ENCODE measurements at regions not wholly inside any gene's neighbourhood (a gene's known extent, or its start where the extent isn't known, plus 50 kb on each side); places are given as distances from the start of the nearest gene placed in this dataset.

- Histone ChIP-seq H3K9me3 (ENCODE audit: control insufficient read depth, low read length) (peaks cover 2% of the 10 kb centered on the region), H3K9ac (no peak overlapping the region), H3K4me1 (no peaks in the 10 kb centered on the region), H3K27me3 (ENCODE audit: control insufficient read depth, insufficient read depth, low read length) (no peaks in the 10 kb centered on the region), H3K27ac (no peak overlapping the region), H2AFZ (no peak overlapping the region), H3K4me2 (ENCODE audit: low read length) (no peak overlapping the region), H3K36me3 (ENCODE audit: control insufficient read depth, insufficient read depth, low read length) (no peaks in the 10 kb centered on the region), H3K79me2 (no peaks in the 10 kb centered on the region), H3K4me3 (ENCODE audit: low read depth, low read length) (no peak overlapping the region)
- no peak for TF ChIP-seq CTCF (IDR thresholded peaks at IDR 0.05)
These were observed 62.3 kb upstream of the UBE3C start for GRCh38 chr7:157076466-157076865.

GRCh38 chr7:157077021-157077420, 61.7 kb upstream of the UBE3C start:
- Histone ChIP-seq H3K9me3 (ENCODE audit: control insufficient read depth, low read length) (peaks cover 2% of the 10 kb centered on the region), H3K9ac (no peak overlapping the region), H3K4me3 (ENCODE audit: low read depth, low read length) (no peak overlapping the region), H3K27me3 (ENCODE audit: control insufficient read depth, insufficient read depth, low read length) (no peaks in the 10 kb centered on the region), H2AFZ (no peak overlapping the region), H3K36me3 (ENCODE audit: control insufficient read depth, insufficient read depth, low read length) (no peaks in the 10 kb centered on the region), H3K4me1 (no peaks in the 10 kb centered on the region), H3K27ac (no peak overlapping the region), H3K4me2 (ENCODE audit: low read length) (no peak overlapping the region), H3K79me2 (no peaks in the 10 kb centered on the region)
- TF ChIP-seq CTCF (IDR thresholded peaks at IDR 0.05), result no peak

GRCh38 chr7:157077986-157078644, 60.6 kb upstream of the UBE3C start:
- Histone ChIP-seq H2AFZ (peak overlapping the region; percentile 28), H3K27ac (no peak overlapping the region), H3K27me3 (ENCODE audit: control insufficient read depth, insufficient read depth, low read length) (no peaks in the 10 kb centered on the region), H3K9ac (no peak overlapping the region), H3K4me2 (ENCODE audit: low read length) (peak overlapping the region; percentile 19), H3K4me1 (no peaks in the 10 kb centered on the region), H3K79me2 (no peaks in the 10 kb centered on the region), H3K36me3 (ENCODE audit: control insufficient read depth, insufficient read depth, low read length) (no peaks in the 10 kb centered on the region), H3K9me3 (ENCODE audit: control insufficient read depth, low read length) (peaks cover 2% of the 10 kb centered on the region), H3K4me3 (ENCODE audit: low read depth, low read length) (no peak overlapping the region)
- TF ChIP-seq CTCF (IDR thresholded peaks at IDR 0.05), result no peak

GRCh38 chr7:157079116-157079515, 59.6 kb upstream of the UBE3C start:
- TF ChIP-seq CTCF (IDR thresholded peaks at IDR 0.05), result no peak
- no peaks in the 10 kb centered on the region for H3K9me3 ChIP-seq (ENCODE audit: control insufficient read depth, low read length)
- no peaks in the 10 kb centered on the region for H3K79me2 ChIP-seq
- H3K36me3 ChIP-seq (ENCODE audit: control insufficient read depth, insufficient read depth, low read length), result no peaks in the 10 kb centered on the region
- H3K27ac ChIP-seq, result no peak overlapping the region
- no peak overlapping the region for H3K4me3 ChIP-seq (ENCODE audit: low read depth, low read length)
- no peak overlapping the region for H3K4me2 ChIP-seq (ENCODE audit: low read length)
- H3K4me1 ChIP-seq, result no peaks in the 10 kb centered on the region
- H2AFZ ChIP-seq, result no peak overlapping the region
- H3K9ac ChIP-seq, result no peak overlapping the region
- H3K27me3 ChIP-seq (ENCODE audit: control insufficient read depth, insufficient read depth, low read length), result no peaks in the 10 kb centered on the region

GRCh38 chr7:157080111-157080730, 58.5 kb upstream of the UBE3C start:
- TF ChIP-seq CTCF (IDR thresholded peaks at IDR 0.05), result no peak
- H3K9me3 ChIP-seq (ENCODE audit: control insufficient read depth, low read length), result no peaks in the 10 kb centered on the region

More at GRCh38 chr7:157080111-157080730, 58.5 kb upstream of the UBE3C start:
- Histone ChIP-seq H3K79me2 (no peaks in the 10 kb centered on the region), H3K27me3 (ENCODE audit: control insufficient read depth, insufficient read depth, low read length) (no peaks in the 10 kb centered on the region), H3K4me3 (ENCODE audit: low read depth, low read length) (no peak overlapping the region), H3K4me2 (ENCODE audit: low read length) (no peak overlapping the region), H3K4me1 (no peaks in the 10 kb centered on the region), H3K27ac (no peak overlapping the region), H3K36me3 (ENCODE audit: control insufficient read depth, insufficient read depth, low read length) (no peaks in the 10 kb centered on the region), H3K9ac (no peak overlapping the region), H2AFZ (no peak overlapping the region)
